Fibroblast of skin of left biceps (primary cell): ENCODE measurements at regions not wholly inside any gene's neighbourhood (a gene's known extent, or its start where the extent isn't known, plus 50 kb on each side); places are given as distances from the start of the nearest gene placed in this dataset.
A peak's percentile ranks its signal among the peaks of the same experiment; 100 is the strongest.

ENCODE experiments used
- DNase-seq, 2 experiments: peaks; one replicate each; pipeline ENCODE4 v3.0.0-alpha.2; 2013; ENCODE audit warnings: low read depth in 2 of 2

GRCh38 chr20:24777746-24778145 lies 171.3 kb upstream of the CST7 start:
- DNase-seq, result no peak

DNA sequence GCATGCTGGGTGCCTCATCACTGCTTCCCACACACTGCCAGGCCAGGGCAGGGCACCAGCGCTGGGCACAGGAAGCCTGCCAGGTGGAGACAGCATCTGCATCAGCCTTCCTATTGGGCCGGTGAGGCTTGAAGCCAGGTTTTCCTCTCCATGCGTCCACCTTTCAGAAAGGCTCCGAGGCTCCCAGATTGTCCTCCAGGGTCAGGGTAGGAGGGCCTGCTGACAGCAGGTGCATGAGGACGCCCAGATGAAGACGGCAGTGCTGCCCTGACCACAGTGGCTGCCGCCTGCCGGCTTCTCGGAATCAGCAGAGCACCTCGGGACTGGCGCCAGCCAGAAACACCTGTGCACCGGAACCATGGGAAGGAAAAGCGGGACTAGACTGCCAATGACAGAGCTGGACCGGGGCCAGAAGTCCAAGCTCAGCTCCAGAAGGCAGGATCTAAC lies 170.5 kb upstream of the CST7 start:
- no peak for DNase-seq

GRCh38 chr20:24779131-24779530 lies 169.9 kb upstream of the CST7 start:
- DNase-seq, result no peak

DNA sequence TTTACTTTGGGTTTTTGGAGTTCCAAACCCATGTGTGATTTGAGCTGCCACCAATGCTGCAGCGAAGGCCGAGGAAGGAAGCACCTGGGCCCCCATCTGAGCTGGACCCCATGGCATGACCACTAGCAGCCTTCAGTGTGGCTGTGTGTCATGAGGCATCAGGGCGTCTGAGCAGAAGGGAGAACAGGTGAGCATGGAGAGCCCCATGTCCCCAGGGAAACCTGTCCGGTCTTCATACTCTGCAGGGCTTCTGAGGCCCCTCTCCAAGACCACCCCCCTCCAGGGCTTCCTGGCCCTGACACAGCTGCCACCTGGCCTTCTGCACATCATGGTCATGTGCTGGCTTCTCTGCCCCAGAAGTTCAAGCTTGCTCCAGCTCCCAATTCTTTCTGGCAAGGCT lies 169.1 kb upstream of the CST7 start:
- no peak for DNase-seq

GRCh38 chr20:24780674-24781417 lies 168.2 kb upstream of the CST7 start:
- DNase-seq, result no peak

- no peak for DNase-seq
These were observed 167.6 kb upstream of the CST7 start for GRCh38 chr20:24781418-24781980.

DNA sequence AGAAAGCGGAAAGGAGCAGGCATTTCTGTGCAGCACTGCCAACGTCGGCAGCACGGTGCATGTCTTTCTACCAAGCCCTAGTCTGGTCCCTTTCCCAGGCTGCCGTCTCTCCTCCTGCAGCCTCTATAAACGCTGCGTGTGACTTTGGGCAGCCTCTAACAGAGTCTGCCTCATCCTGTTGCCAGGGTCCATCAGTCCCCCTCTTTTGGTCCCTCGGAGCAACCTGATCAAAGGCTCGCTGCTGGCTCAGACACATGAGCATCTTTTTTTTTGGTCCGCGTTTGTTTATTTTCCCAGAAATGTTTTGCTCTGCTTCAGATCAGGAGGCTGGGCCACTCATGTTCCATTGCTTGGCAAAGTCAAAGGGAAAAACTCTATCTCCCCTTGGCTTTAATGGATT lies 166.8 kb upstream of the CST7 start:
- DNase-seq, result no peak

DNA sequence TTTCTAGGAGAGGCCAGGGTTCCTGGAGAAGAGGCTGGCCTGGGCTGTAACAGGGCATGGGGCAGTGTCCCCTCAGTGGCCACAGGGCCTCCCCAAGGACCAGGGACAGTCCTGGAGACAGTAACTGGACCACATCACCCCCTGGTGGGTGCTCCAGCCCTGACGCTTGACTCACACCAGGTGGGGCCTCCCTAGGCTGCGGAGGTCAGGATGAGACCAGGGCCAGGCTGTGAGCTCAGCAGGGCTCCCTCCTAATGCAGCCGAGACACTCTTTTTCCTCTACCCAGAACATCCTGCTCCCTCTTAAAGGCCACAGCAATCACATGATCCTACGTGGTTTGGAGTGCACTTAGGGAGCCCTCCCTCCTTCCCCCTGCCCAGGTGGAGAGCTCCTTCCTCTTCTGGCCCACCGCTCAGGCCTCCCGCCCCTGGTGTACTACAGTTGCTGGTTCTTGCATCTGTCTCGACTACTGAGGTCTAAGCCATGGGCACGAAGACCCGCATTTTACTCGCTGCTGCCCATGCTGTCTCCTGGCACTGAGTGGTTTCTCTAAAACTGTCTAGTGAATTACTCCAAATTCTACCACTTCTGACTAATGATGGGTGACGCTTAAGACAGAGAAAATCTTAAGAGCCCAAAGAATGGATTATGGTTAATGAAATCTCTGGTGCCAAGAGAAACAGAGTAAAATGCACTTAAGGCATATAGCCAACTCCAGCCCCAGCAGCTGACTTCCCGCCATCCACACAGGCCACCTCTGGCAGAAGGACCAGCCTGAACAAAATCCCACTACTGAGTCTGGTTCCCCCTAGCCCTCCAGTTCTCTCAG lies 166.1 kb upstream of the CST7 start:
- no peak for DNase-seq

GRCh38 chr20:24783631-24784492 lies 165.2 kb upstream of the CST7 start:
- no peak for DNase-seq

- DNase-seq, result no peak
These were observed 164.5 kb upstream of the CST7 start for GRCh38 chr20:24784607-24785006.

GRCh38 chr20:24785141-24786110 lies 163.6 kb upstream of the CST7 start:
- peak in 1 of 2 experiments; percentile 39 for DNase-seq

DNA sequence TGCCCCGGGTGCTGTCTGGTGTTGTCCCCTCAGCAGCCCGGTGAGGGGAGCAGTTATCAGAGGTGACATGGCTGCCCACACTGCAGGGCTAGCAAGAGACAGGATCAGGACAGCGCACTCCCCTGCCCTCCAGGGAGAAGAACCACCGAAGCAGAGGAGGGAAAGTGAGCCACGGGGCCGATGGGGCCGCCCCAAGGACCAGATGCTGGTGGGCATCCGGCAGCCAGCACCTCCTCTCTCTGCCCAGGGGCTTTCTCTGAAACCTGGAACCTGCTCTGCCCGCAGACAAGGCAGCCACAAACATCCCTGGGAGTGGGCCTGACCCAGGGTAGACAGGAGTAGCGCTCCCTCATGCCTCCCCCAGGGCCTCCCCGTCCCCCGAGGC lies 163.0 kb upstream of the CST7 start:
- DNase-seq, result no peak

- no peak for DNase-seq
These were observed 162.4 kb upstream of the CST7 start for GRCh38 chr20:24786646-24787045.

- DNase-seq, result no peak
These were observed 162.0 kb upstream of the CST7 start for GRCh38 chr20:24787071-24787470.

DNA sequence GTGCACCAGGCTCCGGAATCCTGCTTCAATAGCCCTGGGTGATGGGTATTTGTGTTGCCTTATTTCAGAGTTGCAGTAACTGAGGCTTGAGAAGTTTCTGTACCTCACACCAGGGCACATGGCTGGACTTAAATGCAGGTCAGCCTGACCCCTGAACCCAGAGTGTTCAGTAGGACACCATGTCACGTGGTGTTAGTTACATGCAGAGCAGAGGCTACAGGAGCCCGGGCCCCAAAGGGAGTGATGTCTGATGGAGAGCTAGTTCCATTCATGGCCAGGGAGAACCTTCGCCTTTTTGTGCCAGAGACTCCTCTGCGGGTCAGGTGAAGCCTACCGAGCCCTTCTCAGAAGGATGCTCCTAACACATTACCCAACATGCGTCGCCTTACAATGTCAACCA lies 161.4 kb upstream of the CST7 start:
- DNase-seq, result no peak

DNA sequence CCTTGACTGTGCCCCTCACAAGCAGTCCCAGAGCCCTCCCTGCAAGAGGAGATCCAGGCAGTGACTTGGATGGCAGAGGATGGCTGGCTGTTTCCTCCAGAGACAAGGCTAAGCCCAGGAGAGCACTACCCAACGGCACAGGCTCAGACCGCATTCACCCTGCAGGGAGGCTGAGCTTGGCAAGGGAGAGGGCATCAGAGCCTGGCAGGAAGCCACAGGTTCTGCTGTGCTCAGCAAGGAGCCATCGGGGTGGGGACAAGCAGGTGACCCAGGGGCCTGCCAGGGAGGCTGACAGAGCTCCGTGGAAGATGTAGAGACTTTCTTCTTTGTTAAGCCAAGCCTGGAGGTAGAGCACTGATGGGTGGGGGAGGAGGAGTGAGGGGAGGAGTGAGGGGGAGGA lies 159.2 kb upstream of the CST7 start:
- DNase-seq, result no peak

- no peak for DNase-seq
These were observed 158.3 kb upstream of the CST7 start for GRCh38 chr20:24790746-24791283.

DNA sequence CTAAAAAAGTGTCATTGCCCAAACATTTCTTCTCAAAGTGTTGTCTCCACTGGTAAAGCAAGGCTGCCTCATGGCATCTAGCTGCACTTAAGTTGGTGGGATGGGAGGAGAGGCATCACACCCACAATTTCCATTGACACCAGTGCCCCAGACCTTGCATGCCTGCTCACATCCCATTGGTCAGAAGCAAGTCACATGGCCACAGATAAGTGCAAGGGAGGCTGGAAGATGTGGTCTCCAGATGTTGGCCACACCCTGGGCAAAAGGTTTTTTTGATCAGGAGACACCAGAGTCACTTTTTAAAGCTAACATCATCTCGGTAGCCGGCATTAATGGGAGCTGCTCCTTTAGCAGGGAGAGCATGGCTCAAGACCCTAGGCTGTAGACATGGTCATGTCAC lies 157.1 kb upstream of the CST7 start:
- DNase-seq, result no peak

- DNase-seq, result no peak
These were observed 156.2 kb upstream of the CST7 start for GRCh38 chr20:24792641-24793495.
